Sigmoid colon (tissue), 4 donors: ENCODE measurements at regions not wholly inside any gene's neighbourhood (a gene's known extent, or its start where the extent isn't known, plus 50 kb on each side); places are given as distances from the start of the nearest gene placed in this dataset.

Experiments used
- EP300 ChIP-seq, 4 donors: sonication (generic); formaldehyde crosslinking; IDR thresholded peaks; one replicate each; pipeline ENCODE4 v1.6.1; 2017; ENCODE audit warnings: antibody characterized with exemption in 4 of 4
- POLR2A ChIP-seq, 2 donors: fragments of 450-650 bp; IDR thresholded peaks; one replicate each; pipeline ENCODE4 v1.6.1; 2016; ENCODE audit warnings: antibody characterized with exemption in 2 of 2, mild to moderate bottlenecking in 2 of 2, moderate library complexity in 2 of 2
- POLR2AphosphoS5 ChIP-seq, 4 donors: sonication (generic); formaldehyde crosslinking; IDR thresholded peaks; one replicate each; pipeline ENCODE4 v1.6.1; 2017; ENCODE audit warnings: antibody characterized with exemption in 4 of 4
- TF ChIP-seq, protein P1 (sequence below), 4 experiments: fragments of 450-650 bp in 3 of 4; fragments of 200-600 bp in 1 of 4; IDR thresholded peaks; one replicate each; pipeline ENCODE4 v1.5.1; 2016 to 2019; ENCODE audit warnings: antibody characterized with exemption in 4 of 4, mild to moderate bottlenecking in 3 of 4, moderate library complexity in 2 of 4

DNA sequence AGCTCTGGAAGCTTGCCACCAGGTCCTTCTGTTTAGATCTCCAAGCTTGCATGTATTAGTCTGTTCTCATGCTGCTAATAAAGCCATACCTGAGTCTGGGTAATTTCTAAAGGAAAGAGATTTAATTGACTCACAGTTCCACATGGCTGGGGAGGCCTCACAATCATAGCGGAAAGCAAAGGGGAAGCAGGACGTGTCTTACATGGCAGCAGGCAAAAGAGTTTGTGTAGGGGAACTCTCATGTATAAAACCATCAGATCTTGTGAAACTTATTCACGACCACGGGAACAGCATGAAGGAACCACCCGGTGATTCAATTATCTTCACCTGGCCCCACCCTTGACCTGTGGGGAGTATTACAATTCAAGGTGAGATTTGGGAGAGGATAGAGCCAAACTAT is 147.0 kb upstream of the PROK2 start:
- TF ChIP-seq EP300 (IDR thresholded peaks at IDR 0.05) (no peak), POLR2A (IDR thresholded peaks at IDR 0.05) (no peak), POLR2AphosphoS5 (IDR thresholded peaks at IDR 0.05) (no peak)
- TF ChIP-seq, protein P1, sequence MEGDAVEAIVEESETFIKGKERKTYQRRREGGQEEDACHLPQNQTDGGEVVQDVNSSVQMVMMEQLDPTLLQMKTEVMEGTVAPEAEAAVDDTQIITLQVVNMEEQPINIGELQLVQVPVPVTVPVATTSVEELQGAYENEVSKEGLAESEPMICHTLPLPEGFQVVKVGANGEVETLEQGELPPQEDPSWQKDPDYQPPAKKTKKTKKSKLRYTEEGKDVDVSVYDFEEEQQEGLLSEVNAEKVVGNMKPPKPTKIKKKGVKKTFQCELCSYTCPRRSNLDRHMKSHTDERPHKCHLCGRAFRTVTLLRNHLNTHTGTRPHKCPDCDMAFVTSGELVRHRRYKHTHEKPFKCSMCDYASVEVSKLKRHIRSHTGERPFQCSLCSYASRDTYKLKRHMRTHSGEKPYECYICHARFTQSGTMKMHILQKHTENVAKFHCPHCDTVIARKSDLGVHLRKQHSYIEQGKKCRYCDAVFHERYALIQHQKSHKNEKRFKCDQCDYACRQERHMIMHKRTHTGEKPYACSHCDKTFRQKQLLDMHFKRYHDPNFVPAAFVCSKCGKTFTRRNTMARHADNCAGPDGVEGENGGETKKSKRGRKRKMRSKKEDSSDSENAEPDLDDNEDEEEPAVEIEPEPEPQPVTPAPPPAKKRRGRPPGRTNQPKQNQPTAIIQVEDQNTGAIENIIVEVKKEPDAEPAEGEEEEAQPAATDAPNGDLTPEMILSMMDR (IDR thresholded peaks at IDR 0.05), result no peak
